ENCODE measurements at regions not wholly inside any gene's neighbourhood (a gene's known extent, or its start where the extent isn't known, plus 50 kb on each side); places are given as distances from the start of the nearest gene placed in this dataset.

GRCh38 chr4:100926039-100926717, 408.4 kb upstream of the EMCN start:
- TF ChIP-seq POLR2A (IDR thresholded peaks at IDR 0.05; ENCODE audit: low read length): no peak
- no peak for TF ChIP-seq GATA1 (IDR thresholded peaks at IDR 0.05; ENCODE audit: low read depth, low read length)

Data from erythroblast (primary cell).